ELF-1 (cell line): ENCODE measurements at regions not wholly inside any gene's neighbourhood (a gene's known extent, or its start where the extent isn't known, plus 50 kb on each side); places are given as distances from the start of the nearest gene placed in this dataset.
"Not testable (repeated sequence)": the region's sequence is repeated elsewhere in the genome, so short reads cannot be mapped to it uniquely, and the experiment has no call there.

Source experiments
- DNase-seq: peaks from one replicate; pipeline ENCODE4 v3.0.0-alpha.2; 2016; ENCODE audit warnings: low read depth, low spot score

DNA sequence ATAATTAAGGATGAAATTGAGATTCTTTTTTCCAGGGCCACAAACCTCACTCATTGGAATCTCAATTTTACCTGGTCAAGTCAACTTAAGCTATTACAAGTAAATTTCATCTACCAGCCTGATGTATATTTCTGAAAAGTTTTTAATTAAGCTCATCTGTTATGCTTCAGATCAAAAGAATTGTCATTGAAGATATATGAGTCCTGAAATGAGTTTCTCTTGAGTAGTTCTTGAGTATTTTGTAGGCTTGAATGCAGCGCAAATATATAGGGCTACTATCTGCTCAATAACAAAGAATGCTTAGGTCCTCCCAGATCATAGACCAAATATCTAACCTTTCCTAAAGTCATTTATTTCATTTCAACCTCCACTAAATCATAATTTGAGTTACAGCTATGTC lies 482.2 kb upstream of the ST8SIA4 start:
- DNase-seq = no peak

GRCh38 chr5:101370181-101370580 lies 467.1 kb upstream of the ST8SIA4 start:
- no peak for DNase-seq

DNA sequence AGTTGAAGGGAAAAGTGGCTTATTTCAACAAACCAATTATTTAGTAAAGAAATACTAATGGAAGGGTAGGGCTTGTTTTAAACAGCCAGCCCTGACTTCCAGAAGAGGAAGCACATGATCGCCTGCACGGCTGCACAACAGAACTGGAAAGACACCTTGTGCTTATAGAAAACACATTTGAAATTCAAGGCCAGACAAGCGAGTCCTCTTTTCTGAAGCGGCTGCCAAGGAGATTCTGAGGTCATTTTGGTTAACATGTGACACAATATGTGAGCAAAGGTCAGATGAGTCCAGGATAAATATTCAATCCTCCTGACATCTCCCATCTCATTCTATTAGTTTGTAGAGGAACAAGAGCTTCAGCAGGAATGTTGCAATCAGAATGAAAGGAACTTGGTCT lies 461.4 kb upstream of the ST8SIA4 start:
- DNase-seq = no peak

- no peak for DNase-seq
These were observed 459.0 kb upstream of the ST8SIA4 start for GRCh38 chr5:101362067-101362466.

DNA sequence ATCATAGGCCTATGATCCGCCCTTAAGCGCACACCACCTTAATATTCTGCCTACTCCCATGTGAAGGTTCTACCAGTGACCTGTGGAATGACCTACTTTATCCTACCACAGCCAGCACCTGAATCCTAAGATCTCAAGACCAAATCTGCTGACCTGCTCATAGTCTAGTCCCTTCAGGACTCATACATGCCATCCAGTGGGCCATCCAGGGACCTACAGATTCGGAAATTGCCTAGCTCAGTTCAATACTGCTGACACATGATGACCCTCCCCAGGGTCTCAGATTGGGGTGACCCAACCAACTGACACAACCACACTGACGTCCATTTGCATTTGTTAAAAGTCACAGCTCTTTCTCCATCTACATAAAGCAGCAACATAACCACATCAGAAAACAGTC lies 443.8 kb upstream of the ST8SIA4 start:
- DNase-seq = no peak

DNA sequence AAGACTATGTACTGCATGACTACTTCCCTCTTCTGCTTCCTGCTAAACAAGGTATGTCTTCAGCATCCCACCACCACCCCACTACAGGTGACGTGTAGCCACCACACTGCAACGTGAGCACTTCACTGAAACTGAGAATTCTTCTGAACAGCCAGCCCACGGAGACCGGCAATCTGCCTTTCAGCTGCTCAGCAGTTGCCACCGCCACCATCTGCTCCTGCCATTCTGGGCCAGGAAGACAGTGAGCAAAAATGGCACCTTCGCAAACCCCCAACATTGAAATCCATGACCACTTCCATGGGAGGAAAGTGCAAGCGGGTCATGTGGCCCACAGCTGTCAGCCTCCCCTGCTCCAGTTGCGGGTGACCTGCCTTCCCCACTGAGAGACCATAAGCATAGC lies 443.4 kb upstream of the ST8SIA4 start:
- no peak for DNase-seq

DNA sequence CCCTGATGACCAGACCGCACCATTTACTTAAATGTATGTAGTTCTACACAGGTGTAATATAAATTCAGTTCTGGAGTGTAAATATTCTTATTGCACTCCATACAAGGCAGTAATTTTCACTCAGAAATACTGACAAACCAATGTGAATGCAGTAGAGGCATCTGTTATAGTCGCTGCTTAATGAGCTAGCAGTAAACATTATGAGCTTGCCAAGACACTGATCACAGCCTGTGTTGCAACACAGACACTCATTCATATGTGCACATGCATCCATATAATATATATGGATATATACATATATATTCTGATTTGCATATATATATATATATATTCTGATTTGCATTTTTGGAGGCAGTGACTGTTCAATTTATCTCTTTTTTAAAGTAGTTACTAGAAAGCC lies 435.1 kb upstream of the ST8SIA4 start:
- DNase-seq = no peak

DNA sequence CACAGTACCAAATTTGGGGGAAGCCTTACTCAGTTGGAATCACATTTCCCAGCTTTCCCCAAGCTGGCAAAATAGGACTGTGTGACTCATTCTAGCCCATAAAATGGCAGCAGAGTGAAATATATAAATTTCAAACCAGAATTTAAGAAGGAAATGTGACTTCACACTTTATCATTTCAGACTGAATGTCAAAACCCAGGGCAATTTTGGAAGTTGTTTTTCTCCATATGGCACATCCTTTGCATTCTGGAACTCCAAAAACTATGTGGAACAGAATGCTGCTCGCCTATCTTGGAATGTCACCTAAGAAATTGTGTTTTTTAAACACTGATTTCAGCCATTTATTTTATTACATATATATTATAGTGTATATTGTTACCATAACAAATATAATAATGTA lies 424.7 kb upstream of the ST8SIA4 start:
- no peak for DNase-seq

DNA sequence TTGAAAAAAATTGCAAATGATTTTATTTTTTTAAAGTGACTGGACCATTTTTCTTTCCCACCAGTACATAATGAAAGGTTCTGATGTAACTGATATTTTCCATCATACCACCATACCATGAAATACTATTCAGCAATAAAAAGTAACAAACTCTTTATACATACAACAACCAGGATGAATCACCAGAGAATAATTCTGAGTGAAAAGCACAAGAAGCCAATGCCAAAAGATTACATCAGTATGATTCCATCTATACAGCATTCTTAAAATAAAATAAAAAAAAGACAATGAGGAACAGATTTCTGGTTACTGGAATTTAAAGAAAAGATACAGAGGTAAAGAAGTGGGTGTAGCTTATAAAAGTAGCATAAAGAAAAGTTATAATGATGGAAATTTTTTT lies 423.7 kb upstream of the ST8SIA4 start:
- DNase-seq = no peak

DNA sequence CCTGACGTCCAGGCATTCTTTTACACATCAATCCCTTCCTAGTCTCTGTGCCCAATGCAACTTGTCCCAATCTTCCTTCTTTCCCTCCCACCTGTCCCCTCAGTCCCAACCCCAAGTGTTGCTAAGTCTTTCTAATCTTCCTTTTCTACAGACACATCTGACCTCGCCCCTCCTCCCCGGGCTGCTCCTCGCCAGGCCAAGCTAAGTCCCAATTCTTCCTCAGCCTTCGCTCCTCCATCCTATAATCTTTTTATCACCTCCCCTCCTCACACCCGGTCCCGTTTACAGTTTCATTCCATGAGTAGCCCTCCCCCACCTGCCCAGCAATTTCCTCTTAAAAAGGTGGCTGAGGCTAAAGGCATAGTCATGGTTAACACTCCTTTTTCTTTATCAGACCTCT lies 413.3 kb upstream of the ST8SIA4 start:
- peak; percentile 1 for DNase-seq

GRCh38 chr5:101306391-101307137 lies 403.5 kb upstream of the ST8SIA4 start:
- no peak for DNase-seq

DNA sequence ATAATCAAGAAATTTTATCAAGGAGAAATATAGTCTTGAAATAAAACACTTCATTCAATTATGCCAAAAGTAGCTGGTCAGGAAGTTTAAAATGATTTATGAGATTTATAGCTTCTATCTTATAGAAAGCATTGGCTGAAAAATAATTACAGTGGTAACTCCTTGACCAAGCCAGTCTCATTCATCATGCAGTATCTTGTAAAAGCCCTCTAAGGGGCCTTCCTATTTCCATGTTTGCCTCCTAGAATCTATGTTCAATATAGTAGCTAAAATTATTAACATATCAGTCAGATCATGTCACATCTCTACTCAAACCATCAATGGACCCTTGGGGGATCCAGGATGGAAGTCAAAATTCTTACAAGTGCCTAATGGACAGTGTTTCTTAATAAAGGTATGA lies 393.4 kb upstream of the ST8SIA4 start:
- no peak for DNase-seq

DNA sequence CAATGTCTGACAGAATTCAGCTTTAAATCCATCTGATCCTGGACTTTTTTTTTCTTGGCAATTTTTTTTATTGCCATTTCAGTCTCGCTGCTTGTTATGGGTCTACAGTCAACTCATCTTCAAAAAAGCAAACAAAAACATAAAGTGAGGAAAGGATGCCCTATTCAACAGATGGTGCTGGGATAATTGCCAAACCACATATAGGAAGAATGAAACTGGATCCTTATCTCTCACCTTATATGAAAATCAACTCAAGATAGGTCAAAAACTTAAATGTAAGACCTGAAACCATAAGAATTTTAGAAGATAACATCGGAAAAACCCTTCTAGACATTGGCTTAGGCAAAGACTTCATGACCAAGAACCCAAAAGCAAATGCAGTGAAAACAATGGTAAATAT lies 389.1 kb upstream of the ST8SIA4 start:
- DNase-seq = no peak

DNA sequence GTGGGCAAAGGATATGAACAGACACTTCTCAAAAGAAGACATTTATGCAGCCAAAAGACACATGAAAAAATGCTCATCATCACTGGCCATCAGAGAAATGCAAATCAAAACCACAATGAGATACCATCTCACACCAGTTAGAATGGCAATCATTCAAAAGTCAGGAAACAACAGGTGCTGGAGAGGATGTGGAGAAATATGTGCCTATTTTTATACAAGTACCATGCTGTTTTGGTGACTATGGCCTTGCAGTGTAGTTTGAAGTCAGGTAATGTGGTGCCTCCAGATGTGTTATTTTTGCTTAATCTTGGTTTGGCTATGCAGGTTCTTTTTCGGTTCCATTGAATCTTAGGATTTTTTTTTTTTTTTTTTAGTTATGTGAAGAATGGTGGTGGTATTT lies 387.7 kb upstream of the ST8SIA4 start:
- DNase-seq = not testable (repeated sequence)

- DNase-seq = no peak
These were observed 385.6 kb upstream of the ST8SIA4 start for GRCh38 chr5:101288633-101289032.

GRCh38 chr5:101284736-101285375 lies 381.8 kb upstream of the ST8SIA4 start:
- DNase-seq = no peak

- DNase-seq = not testable (repeated sequence)
These were observed 380.9 kb upstream of the ST8SIA4 start for GRCh38 chr5:101283938-101284337.

DNA sequence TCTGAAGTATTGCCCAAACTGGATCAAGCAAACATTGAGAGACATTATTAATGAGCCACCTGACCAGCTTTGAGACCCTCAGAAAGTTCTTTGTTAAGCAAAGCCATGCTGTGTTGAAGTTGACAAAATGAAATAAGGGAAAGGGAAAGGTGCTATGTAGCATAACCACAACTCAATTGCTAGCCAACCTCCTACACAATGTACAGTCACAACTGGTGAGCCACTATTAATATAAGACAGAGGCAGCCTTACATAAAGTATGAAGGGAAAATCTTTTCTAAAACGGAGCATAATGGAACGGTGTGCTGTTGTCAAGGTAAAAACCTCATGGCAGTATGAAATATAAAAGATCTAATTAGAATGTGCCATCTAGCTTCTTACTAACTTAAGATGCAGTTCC lies 375.8 kb upstream of the ST8SIA4 start:
- DNase-seq = no peak

- no peak for DNase-seq
These were observed 375.1 kb upstream of the ST8SIA4 start for GRCh38 chr5:101278011-101278687.

- DNase-seq = no peak
These were observed 368.9 kb upstream of the ST8SIA4 start for GRCh38 chr5:101271945-101272344.

GRCh38 chr5:101271416-101271815 lies 368.3 kb upstream of the ST8SIA4 start:
- DNase-seq = no peak

- DNase-seq = no peak
These were observed 357.8 kb upstream of the ST8SIA4 start for GRCh38 chr5:101260857-101261256.

DNA sequence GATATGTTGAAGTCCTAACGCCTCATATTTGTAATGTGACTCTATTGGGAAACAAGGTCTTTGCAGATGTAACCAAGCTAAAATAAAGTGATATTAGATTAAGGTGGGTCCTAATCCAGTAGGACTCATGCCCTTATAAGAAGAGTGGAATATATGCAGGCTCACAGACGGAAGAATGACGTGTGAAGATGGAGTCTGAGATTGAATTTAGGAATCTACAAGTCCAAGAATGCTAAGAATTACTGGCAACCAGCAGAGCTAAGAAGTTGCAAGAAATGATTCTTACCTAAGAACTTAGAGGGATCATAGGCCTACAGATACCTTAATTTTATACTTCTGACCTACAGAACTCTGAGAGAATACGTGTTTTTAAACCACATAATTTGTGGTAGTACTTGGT lies 350.0 kb upstream of the ST8SIA4 start:
- no peak for DNase-seq
